Testis (tissue), 2 donors: ENCODE measurements at regions not wholly inside any gene's neighbourhood (a gene's known extent, or its start where the extent isn't known, plus 50 kb on each side); places are given as distances from the start of the nearest gene placed in this dataset.

Experiments used
- DNase-seq: peaks from one replicate; pipeline ENCODE4 v3.0.0-alpha.2; 2019
- H3K27ac ChIP-seq, 2 donors: fragments of 200-600 bp; sonication (generic); one replicate each; pipeline ENCODE4 v1.5.1; 2019
- H3K27me3 ChIP-seq: fragments of 200-600 bp; sonication (generic); one replicate; pipeline ENCODE4 v1.5.1; 2019
- H3K36me3 ChIP-seq: fragments of 200-600 bp; sonication (generic); one replicate; pipeline ENCODE4 v1.5.1; 2017; ENCODE audit warnings: low read depth; ENCODE audit errors: missing control alignments
- H3K4me1 ChIP-seq: fragments of 200-600 bp; sonication (generic); one replicate; pipeline ENCODE4 v1.5.1; 2019
- H3K4me3 ChIP-seq, 2 donors: fragments of 200-600 bp; sonication (generic); one replicate each; pipeline ENCODE4 v1.5.1; 2017 to 2019
- H3K9me3 ChIP-seq: fragments of 200-600 bp; sonication (generic); one replicate; pipeline ENCODE4 v1.5.1; 2017
- CTCF ChIP-seq, 3 experiments: fragments of 450-650 bp in 2 of 3; fragments of 200-600 bp in 1 of 3; sonication (generic) in 1 of 3; IDR thresholded peaks; one replicate each; pipeline ENCODE4 v1.5.1; 2016 to 2019; ENCODE audit warnings: antibody characterized with exemption in 3 of 3, mild to moderate bottlenecking in 2 of 3, moderate library complexity in 1 of 3
- POLR2A ChIP-seq: fragments of 450-650 bp; IDR thresholded peaks from one replicate; pipeline ENCODE4 v1.6.1; 2017; ENCODE audit warnings: antibody characterized with exemption, mild to moderate bottlenecking, moderate library complexity
- WGBS, 2 donors: methylation state at CpG; one replicate each; pipeline ENCODE4 v1.1.5; 2018; 5-methylcytosine and 5-hydroxymethylcytosine counted together
- intact Hi-C: fragments of 100-400 bp; cut with DNase I; formaldehyde crosslinking; loops from one replicate; pipeline ENCODE4 v1.15.1; 2023; ENCODE audit warnings: low total_unique reads

- TF ChIP-seq POLR2A = no peak
- TF ChIP-seq CTCF (IDR thresholded peaks at IDR 0.05) = no peak
- 71 to 86% methylated on average over 8 of the region's 8 CpGs for WGBS, 2 donors
These were observed 136.5 kb upstream of the CDH4 start for GRCh38 chr20:61115364-61116065.

GRCh38 chr20:61117725-61118124 is 134.3 kb upstream of the CDH4 start:
- Histone ChIP-seq H3K36me3 (no peaks in the 10 kb centered on the region), H3K27ac (no peak overlapping the region), H3K9me3 (no peaks in the 10 kb centered on the region), H3K4me1 (no peaks in the 10 kb centered on the region), H3K27me3 (no peaks in the 10 kb centered on the region), H3K4me3 (no peak overlapping the region)
- 82 to 86% methylated on average over 5 of the region's 5 CpGs for WGBS, 2 donors
- intact Hi-C loops = no loop called here
- DNase-seq = no peak
- TF ChIP-seq CTCF (IDR thresholded peaks at IDR 0.05) (no peak), POLR2A (no peak)

More at GRCh38 chr20:61115364-61116065, 136.5 kb upstream of the CDH4 start:
- no peak overlapping the region for H3K27ac ChIP-seq
- no peak overlapping the region for H3K4me3 ChIP-seq
- DNase-seq = no peak
- H3K36me3 ChIP-seq = no peaks in the 10 kb centered on the region
- intact Hi-C loops = no loop called here
- H3K4me1 ChIP-seq = no peaks in the 10 kb centered on the region
- H3K27me3 ChIP-seq = no peaks in the 10 kb centered on the region
- H3K9me3 ChIP-seq = no peaks in the 10 kb centered on the region

DNA sequence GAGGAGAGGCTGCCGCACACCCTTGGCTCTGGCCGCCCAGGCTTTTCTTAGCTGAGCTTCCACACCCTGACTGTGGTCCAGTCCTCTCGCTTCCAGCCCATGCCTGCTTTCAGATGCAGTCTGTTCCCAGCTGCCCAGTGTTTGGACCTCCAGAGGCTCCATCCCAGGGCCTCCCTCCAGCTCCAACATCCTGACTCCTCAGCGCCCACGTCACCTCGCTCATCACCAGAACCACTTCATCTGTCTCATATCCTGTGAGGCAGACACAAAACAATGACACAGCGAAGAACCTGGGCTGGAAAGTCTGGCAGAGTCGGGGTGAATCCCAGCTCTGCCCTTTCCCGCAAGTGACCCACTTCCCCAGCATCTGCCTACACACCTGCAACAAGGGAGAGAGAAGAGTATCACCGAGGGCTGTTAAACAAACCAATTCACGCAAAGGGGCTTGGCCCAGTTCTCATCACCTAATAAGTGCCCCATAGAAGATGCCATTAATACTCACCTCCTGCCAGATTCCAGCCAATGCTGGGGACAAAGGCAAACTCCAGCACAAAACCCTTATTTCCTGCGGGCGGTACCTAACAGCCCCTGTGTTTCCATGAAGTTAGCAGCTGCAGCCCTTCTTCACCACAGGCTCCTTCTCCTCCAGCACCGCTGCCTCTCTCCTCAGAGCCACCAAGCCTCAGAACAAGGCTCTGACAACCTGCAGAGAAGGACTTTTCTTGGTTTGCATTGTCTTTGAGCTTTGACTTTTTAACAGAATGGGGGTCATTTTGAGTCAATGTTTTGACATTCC is 133.4 kb upstream of the CDH4 start:
- Histone ChIP-seq H3K4me3 (no peak overlapping the region), H3K27me3 (no peaks in the 10 kb centered on the region), H3K4me1 (no peaks in the 10 kb centered on the region), H3K9me3 (no peaks in the 10 kb centered on the region), H3K36me3 (no peaks in the 10 kb centered on the region), H3K27ac (no peak overlapping the region)
- DNase-seq = no peak
- TF ChIP-seq CTCF (IDR thresholded peaks at IDR 0.05) (no peak), POLR2A (no peak)
- intact Hi-C loops = no loop called here
- WGBS, 2 donors = 89 to 90% methylated on average over 14 of the region's 14 CpGs

GRCh38 chr20:61119273-61119672 is 132.8 kb upstream of the CDH4 start:
- H3K4me1 ChIP-seq = no peaks in the 10 kb centered on the region
- no peaks in the 10 kb centered on the region for H3K9me3 ChIP-seq
- H3K27ac ChIP-seq = no peak overlapping the region
- no peaks in the 10 kb centered on the region for H3K27me3 ChIP-seq
- no peaks in the 10 kb centered on the region for H3K36me3 ChIP-seq
- no peak for TF ChIP-seq POLR2A
- no peak for TF ChIP-seq CTCF (IDR thresholded peaks at IDR 0.05)
- WGBS, 2 donors = 79 to 84% methylated on average over 10 of the region's 10 CpGs
- H3K4me3 ChIP-seq = no peak overlapping the region
- intact Hi-C loops = no loop called here
- DNase-seq = no peak
